HCT116 (cell line): ENCODE measurements at regions not wholly inside any gene's neighbourhood (a gene's known extent, or its start where the extent isn't known, plus 50 kb on each side); places are given as distances from the start of the nearest gene placed in this dataset.

Experiments
- ATAC-seq: fragments of 200-7000 bp; cut with Tn5 transposase; 2 replicates; pipeline ENCODE4 v1.9.1; 2020; ENCODE audit warnings: mild to moderate bottlenecking, moderate library complexity
- BruUV-seq: library from RNA; stranded (reverse); fragments of 400-500 nt; replicated peaks from 2 replicates; lab custom pipeline; 2021; lab: Mats Ljungman, UMichigan
- CTCF ChIA-PET: fragments of 300-600 bp; sonication (Branson Sonifier 250); formaldehyde crosslinking; loops from one replicate; lab custom pipeline; 2021; ENCODE audit warnings: antibody characterized with exemption; lab: Charles Lee
- POLR2A ChIA-PET: fragments of 300-600, 350-600 bp; sonication (Branson Sonifier 250); formaldehyde crosslinking; loops from one replicate; lab custom pipeline; 2021; ENCODE audit warnings: antibody characterized with exemption; lab: Charles Lee
- RAD21 ChIA-PET, 2 experiments: fragments of 300-600 bp; sonication (Branson Sonifier 250); formaldehyde crosslinking; loops; one replicate each; lab custom pipeline; 2023; ENCODE audit warnings: low total read pairs in 2 of 2; ENCODE audit not compliant: uncharacterized antibody in 2 of 2, unreplicated experiment in 2 of 2, low non-redundant PET in 1 of 2; lab: Charles Lee
- DNase-seq: peaks from one replicate; pipeline ENCODE4 v3.0.0-alpha.2; 2010; ENCODE audit warnings: low read depth, low spot score
- H2AFZ ChIP-seq: fragments of 200-600 bp; shearing (Covaris generic), sonication (generic); 2 replicates; pipeline ENCODE4 v1.6.1; 2017; ENCODE audit warnings: low read depth, mixed run types, mixed read lengths, antibody characterized with exemption, low read length; ENCODE audit not compliant: poor library complexity, severe bottlenecking
- H3K27ac ChIP-seq: 2 replicates; pipeline ENCODE4 v1.5.1; 2012; ENCODE audit warnings: low read depth, low read length
- H3K27me3 ChIP-seq: fragments of 200-600 bp; sonication (generic); 2 replicates; pipeline ENCODE4 v1.6.1; 2016; ENCODE audit warnings: mixed run types, low read length, mixed read lengths; ENCODE audit not compliant: insufficient read depth
- H3K36me3 ChIP-seq, 2 experiments: fragments of 200-500 bp in 1 of 2; fragments of 200-600 bp in 1 of 2; sonication (Bioruptor generic) in 1 of 2; sonication (generic) in 1 of 2; 2 replicates each; pipeline versions ENCODE4 v1.5.1 to v1.6.1; 2014 to 2016; ENCODE audit warnings: low read length in 2 of 2, inconsistent platforms in 1 of 2, mixed read lengths in 1 of 2, mixed run types in 1 of 2; ENCODE audit not compliant: insufficient read depth in 2 of 2, control insufficient read depth in 1 of 2
- H3K4me1 ChIP-seq, 2 experiments: fragments of 200-600 bp in 1 of 2; sonication (generic) in 1 of 2; 2 replicates each; pipeline versions ENCODE4 v1.5.1 to v1.6.1; 2012 to 2017; ENCODE audit warnings: low read length in 2 of 2, inconsistent platforms in 1 of 2, mild to moderate bottlenecking in 1 of 2, mixed read lengths in 1 of 2, mixed run types in 1 of 2, moderate library complexity in 1 of 2; ENCODE audit not compliant: insufficient read depth in 2 of 2, control insufficient read depth in 1 of 2
- H3K4me2 ChIP-seq: fragments of 200-600 bp; sonication (generic); 2 replicates; pipeline ENCODE4 v1.6.1; 2017; ENCODE audit warnings: mixed run types, low read length, mixed read lengths
- H3K4me3 ChIP-seq, 2 experiments: fragments of 200-600 bp in 1 of 2; sonication (generic) in 1 of 2; replicated peaks in 1 of 2; 2 replicates each; pipeline ENCODE4 v1.5.1; 2011 to 2016; ENCODE audit warnings: low read length in 2 of 2, control low read depth in 1 of 2, low read depth in 1 of 2, mild to moderate bottlenecking in 1 of 2, mixed read lengths in 1 of 2, mixed run types in 1 of 2
- H3K79me2 ChIP-seq: fragments of 200-600 bp; sonication (generic); 2 replicates; pipeline ENCODE4 v1.6.1; 2017; ENCODE audit warnings: mild to moderate bottlenecking, mixed run types, low read length, moderate library complexity, mixed read lengths; ENCODE audit not compliant: insufficient read depth
- H3K9ac ChIP-seq: fragments of 200-600 bp; sonication (generic); 2 replicates; pipeline ENCODE4 v1.6.1; 2016; ENCODE audit warnings: low read length, mixed read lengths
- H3K9me2 ChIP-seq: fragments of 200-600 bp; sonication (generic), shearing (Covaris generic); 2 replicates; pipeline ENCODE4 v1.6.1; 2017; ENCODE audit warnings: mixed run types, mild to moderate bottlenecking, moderate library complexity; ENCODE audit not compliant: insufficient read depth
- H3K9me3 ChIP-seq, 2 experiments: fragments of 200-500 bp in 1 of 2; fragments of 200-600 bp in 1 of 2; sonication (Bioruptor generic) in 1 of 2; sonication (generic) in 1 of 2; 2 replicates each; pipeline ENCODE4 v1.6.1; 2014 to 2017; ENCODE audit warnings: low read length in 2 of 2, mixed read lengths in 2 of 2, inconsistent platforms in 1 of 2, low read depth in 1 of 2, mild to moderate bottlenecking in 1 of 2, mixed run types in 1 of 2, moderate library complexity in 1 of 2; ENCODE audit not compliant: control insufficient read depth in 1 of 2, insufficient read depth in 1 of 2
- H4K20me1 ChIP-seq: fragments of 200-600 bp; sonication (generic), shearing (Covaris generic); 2 replicates; pipeline ENCODE4 v1.6.1; 2017; ENCODE audit warnings: mixed run types, mild to moderate bottlenecking, moderate library complexity; ENCODE audit not compliant: insufficient read depth
- CEBPB ChIP-seq: IDR thresholded peaks from 2 replicates; pipeline ENCODE4 v1.6.1; 2012; ENCODE audit warnings: low read depth
- CTCF ChIP-seq, 3 experiments: fragments of 200-600 bp in 1 of 3; sonication (generic) in 1 of 3; IDR thresholded peaks in 2 of 3; conservative IDR thresholded peaks in 1 of 3; 2 replicates each; pipeline ENCODE4 v1.5.1; 2012 to 2017; ENCODE audit warnings: low read depth in 2 of 3, low read length in 2 of 3, antibody characterized with exemption in 1 of 3, borderline replicate concordance in 1 of 3, control low read depth in 1 of 3, mild to moderate bottlenecking in 1 of 3, mixed read lengths in 1 of 3, mixed run types in 1 of 3, moderate library complexity in 1 of 3; ENCODE audit not compliant: insufficient read depth in 1 of 3
- EGR1 ChIP-seq: IDR thresholded peaks from 2 replicates; pipeline ENCODE4 v1.6.1; 2012; ENCODE audit warnings: low read depth
- ELF1 ChIP-seq: IDR thresholded peaks from 2 replicates; pipeline ENCODE4 v1.6.1; 2012; ENCODE audit warnings: low read depth, borderline replicate concordance
- EZH2 ChIP-seq: fragments of 200-600 bp; sonication (generic); IDR thresholded peaks from 2 replicates; pipeline ENCODE4 v1.6.1; 2017; ENCODE audit warnings: antibody characterized with exemption, mixed run types
- EZH2phosphoT487 ChIP-seq: fragments of 200-600 bp; IDR thresholded peaks from 2 replicates; pipeline ENCODE4 v1.6.1; 2018; ENCODE audit warnings: antibody characterized with exemption, borderline replicate concordance
- FOSL1 ChIP-seq: IDR thresholded peaks from 2 replicates; pipeline ENCODE4 v1.6.1; 2012; ENCODE audit warnings: low read depth
- JUND ChIP-seq: IDR thresholded peaks from 2 replicates; pipeline ENCODE4 v1.6.1; 2012
- MAX ChIP-seq: IDR thresholded peaks from 2 replicates; pipeline ENCODE4 v1.6.1; 2012
- POLR2A ChIP-seq: IDR thresholded peaks from 2 replicates; pipeline ENCODE4 v1.7.0; 2011; ENCODE audit warnings: borderline replicate concordance; ENCODE audit not compliant: insufficient read depth, insufficient read length; ENCODE audit errors: extremely low read depth
- POLR2AphosphoS5 ChIP-seq: IDR thresholded peaks from 2 replicates; pipeline ENCODE4 v1.6.1; 2011; ENCODE audit warnings: mild to moderate bottlenecking, low read depth, low read length, moderate library complexity
- REST ChIP-seq: IDR thresholded peaks from 2 replicates; pipeline ENCODE4 v1.6.1; 2012; ENCODE audit warnings: low read depth
- SIN3A ChIP-seq: IDR thresholded peaks from 2 replicates; pipeline ENCODE4 v1.6.1; 2012; ENCODE audit warnings: low read depth
- SP1 ChIP-seq: IDR thresholded peaks from 2 replicates; pipeline ENCODE4 v1.6.1; 2012; ENCODE audit warnings: low read depth
- SRF ChIP-seq: IDR thresholded peaks from 2 replicates; pipeline ENCODE4 v1.6.1; 2012; ENCODE audit warnings: low read depth
- TCF7L2 ChIP-seq: IDR thresholded peaks from 2 replicates; pipeline ENCODE4 v1.7.0; 2011; ENCODE audit warnings: borderline replicate concordance, inconsistent platforms; ENCODE audit not compliant: insufficient read depth, insufficient read length; ENCODE audit errors: extremely low read depth
- ZFX ChIP-seq: fragments of 450-650 bp; IDR thresholded peaks from 2 replicates; pipeline ENCODE4 v1.6.1; 2017
- ZNF274 ChIP-seq: fragments of 200-500 bp; sonication (Bioruptor generic); IDR thresholded peaks from 2 replicates; pipeline ENCODE4 v1.6.1; 2014; ENCODE audit warnings: mild to moderate bottlenecking, low read depth, low read length, inconsistent platforms
- intact Hi-C: fragments of 100-400 bp; cut with micrococcal nuclease; formaldehyde crosslinking; loops from 2 replicates; pipeline ENCODE4 v1.10.0; 2022

GRCh38 chr14:87205811-87206210, 787.2 kb downstream of the GALC start:
- RAD21 ChIA-PET = no interaction called here
- H3K27me3 ChIP-seq = no peaks in the 10 kb centered on the region
- no peaks in the 10 kb centered on the region for H3K79me2 ChIP-seq
- H3K27ac ChIP-seq = no peak overlapping the region
- intact Hi-C loops = no loop called here
- BruUV-seq = no TSS peak
- no peak overlapping the region for H2AFZ ChIP-seq
- ATAC-seq (no peak), DNase-seq (no peak)
- no peak overlapping the region for H3K9ac ChIP-seq
- no peak for TF ChIP-seq REST
- TF ChIP-seq ZFX = no peak
- TF ChIP-seq CTCF (IDR thresholded peaks at IDR 0.05 in 2 of 3, conservative IDR thresholded peaks at IDR 0.05 in 1 of 3; ENCODE audit: borderline replicate concordance in 1 of 3, insufficient read depth in 1 of 3, low read depth in 2 of 3, low read length in 2 of 3) = no peak
- TF ChIP-seq EZH2phosphoT487 = no peak
- no peak for TF ChIP-seq TCF7L2
- TF ChIP-seq POLR2A = no peak
- no peak for TF ChIP-seq SP1
- no peak for TF ChIP-seq CEBPB
- TF ChIP-seq POLR2AphosphoS5 = no peak
- no peak for TF ChIP-seq EZH2
- no peak for TF ChIP-seq MAX
- TF ChIP-seq EGR1 = no peak
- TF ChIP-seq FOSL1 = no peak
- TF ChIP-seq ZNF274 = no peak
- TF ChIP-seq SRF = no peak
- no peak for TF ChIP-seq ELF1
- TF ChIP-seq JUND = no peak
- TF ChIP-seq SIN3A = no peak
- H3K9me2 ChIP-seq = no peaks in the 10 kb centered on the region
- no peak overlapping the region for H3K4me3 ChIP-seq
- no peaks in the 10 kb centered on the region for H3K4me1 ChIP-seq
- no peaks in the 10 kb centered on the region for H4K20me1 ChIP-seq
- H3K4me2 ChIP-seq = no peak overlapping the region
- CTCF ChIA-PET = no interaction called here
- H3K9me3 ChIP-seq = peaks cover 5 to 28% of the 10 kb centered on the region in 2 experiments; a peak in 3 of 4 replicates
- no peaks in the 10 kb centered on the region for H3K36me3 ChIP-seq
- POLR2A ChIA-PET = no interaction called here
